SW480 (cell line): ENCODE measurements at regions not wholly inside any gene's neighbourhood (a gene's known extent, or its start where the extent isn't known, plus 50 kb on each side); places are given as distances from the start of the nearest gene placed in this dataset.
"Not testable (repeated sequence)": the region's sequence is repeated elsewhere in the genome, so short reads cannot be mapped to it uniquely, and the experiment has no call there.

ENCODE experiments used
- DNase-seq: peaks from one replicate; pipeline ENCODE4 v3.0.0-alpha.2; 2016; ENCODE audit warnings: low spot score

DNA sequence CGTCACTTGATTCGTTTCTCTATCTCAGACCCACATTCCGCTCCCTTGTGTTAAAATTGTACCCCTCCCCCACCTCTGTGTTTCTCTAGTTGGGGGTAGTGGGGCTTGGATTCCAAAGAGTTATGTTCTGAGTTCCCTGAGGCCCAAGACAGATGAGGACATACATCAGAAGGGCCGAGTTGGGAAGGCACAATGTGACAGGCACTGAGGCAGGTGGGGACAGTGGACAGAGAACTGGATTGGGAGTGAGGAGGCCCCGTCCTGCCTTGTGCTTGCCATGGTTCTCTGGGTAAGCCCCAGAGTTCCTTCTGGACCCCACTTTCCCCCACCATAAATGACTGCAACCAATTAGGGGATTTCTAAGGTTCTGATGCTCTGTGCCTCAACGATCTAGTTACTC is 80.5 kb upstream of the ETV3 start:
- no peak for DNase-seq

DNA sequence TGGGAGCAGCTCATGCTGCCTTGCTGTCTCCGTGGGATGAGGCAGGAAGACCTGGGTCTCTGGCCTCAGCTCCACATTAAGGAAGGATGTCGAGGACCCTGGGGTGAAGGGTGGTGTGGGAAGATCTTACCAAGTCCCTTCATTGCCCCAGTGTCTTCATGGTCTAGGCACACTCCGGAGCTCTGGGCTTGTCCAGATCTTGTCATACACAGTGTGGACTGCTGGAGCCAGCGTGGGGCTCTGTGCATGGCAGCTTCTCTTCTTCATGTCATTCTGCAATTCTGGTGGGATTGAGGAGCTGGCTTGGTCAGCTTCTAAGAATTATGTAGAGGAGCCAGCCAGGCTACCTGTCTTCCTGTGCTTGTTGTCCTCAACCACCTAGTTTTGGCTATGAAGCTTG is 79.3 kb upstream of the ETV3 start:
- DNase-seq, result no peak

DNA sequence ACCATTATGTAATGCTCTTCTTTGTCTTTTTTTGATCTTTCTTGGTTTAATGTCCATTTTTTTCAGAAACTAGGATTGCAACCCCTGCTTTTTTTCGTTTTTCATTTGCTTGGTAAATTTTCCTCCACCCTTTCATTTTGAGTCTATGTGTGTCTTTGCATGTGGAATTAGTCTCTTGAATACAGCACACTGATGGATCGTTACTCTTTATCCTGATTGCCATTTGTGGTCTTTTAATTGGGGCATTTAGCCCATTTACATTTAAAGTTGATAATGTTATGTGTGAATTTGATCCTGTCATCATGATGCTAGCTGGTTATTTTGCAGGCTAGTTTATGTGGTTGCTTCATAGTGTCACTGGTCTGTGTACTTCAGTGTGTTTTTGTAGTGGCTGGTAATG is 75.6 kb upstream of the ETV3 start:
- no peak for DNase-seq

DNA sequence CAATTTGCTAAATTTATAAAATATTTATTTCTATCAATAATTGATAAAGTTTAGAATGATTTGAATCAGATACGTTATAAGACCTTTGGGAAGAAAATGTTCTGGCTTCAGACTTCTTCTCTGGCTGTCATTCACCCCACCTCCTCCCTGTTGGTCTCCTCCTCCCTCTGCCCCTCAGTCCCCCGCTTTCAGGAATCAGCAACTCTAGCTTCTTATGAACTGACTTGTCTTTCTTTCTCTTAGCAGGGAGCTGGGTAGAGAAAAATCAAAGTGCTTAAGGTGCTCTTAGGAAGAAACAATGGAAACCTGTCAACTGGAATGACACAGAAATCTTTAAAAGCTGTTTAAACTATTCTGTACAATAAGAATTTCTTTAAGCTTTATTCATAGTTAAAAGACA is 71.3 kb upstream of the ETV3 start:
- no peak for DNase-seq

DNA sequence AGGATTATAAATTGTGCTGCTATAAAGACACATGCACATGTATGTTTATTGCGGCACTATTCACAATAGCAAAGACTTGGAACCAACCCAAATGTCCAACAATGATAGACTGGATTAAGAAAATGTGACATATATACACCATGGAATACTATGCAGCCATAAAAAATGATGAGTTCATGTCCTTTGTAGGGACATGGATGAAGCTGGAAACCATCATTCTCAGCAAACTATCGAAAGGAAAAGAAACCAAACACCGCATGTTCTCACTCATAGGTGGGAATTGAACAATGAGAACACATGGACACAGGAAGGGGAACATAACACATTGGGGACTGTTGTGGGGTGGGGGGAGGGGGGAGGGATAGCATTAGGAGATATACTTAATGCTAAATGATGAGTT is 67.8 kb upstream of the ETV3 start:
- not testable (repeated sequence) for DNase-seq

DNA sequence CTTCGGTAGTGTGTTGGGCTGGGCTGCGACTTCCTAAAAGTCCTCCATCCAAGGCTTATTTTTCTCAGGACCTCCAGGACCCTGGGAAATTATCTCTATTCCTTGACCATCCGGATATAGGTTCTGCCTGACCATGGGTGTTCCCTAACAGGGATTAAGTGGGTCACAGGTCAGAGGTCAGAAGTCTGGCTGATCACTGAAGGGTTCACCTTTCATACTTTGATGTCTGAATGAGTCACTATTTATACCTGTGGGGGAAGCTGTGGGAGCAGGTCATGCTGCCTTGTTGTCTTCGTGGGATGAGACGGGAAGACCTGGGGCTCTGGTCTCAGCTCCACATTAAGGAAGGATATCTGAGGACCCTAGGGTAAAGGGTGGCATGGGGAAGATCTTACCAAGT is 65.0 kb upstream of the ETV3 start:
- peak; percentile 9 for DNase-seq

DNA sequence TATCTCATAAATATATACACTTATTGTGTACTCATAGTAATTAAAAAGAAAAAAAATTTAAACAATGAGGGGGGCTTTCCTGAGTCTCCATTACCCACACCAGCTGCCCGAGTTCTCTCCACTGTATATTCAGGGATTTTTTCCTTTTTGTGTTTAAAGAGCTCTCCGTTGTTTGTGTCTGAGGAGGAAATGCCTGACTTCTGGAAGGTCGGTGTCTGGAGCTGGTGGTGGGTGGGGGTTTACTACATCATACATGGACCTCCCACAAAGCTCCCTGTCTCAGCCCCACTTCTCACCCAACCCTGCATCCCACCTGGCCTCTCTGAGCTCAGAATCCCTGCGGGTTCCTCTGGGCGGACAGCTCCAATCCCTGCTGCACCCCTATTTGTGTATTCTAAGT is 64.1 kb upstream of the ETV3 start:
- no peak for DNase-seq

DNA sequence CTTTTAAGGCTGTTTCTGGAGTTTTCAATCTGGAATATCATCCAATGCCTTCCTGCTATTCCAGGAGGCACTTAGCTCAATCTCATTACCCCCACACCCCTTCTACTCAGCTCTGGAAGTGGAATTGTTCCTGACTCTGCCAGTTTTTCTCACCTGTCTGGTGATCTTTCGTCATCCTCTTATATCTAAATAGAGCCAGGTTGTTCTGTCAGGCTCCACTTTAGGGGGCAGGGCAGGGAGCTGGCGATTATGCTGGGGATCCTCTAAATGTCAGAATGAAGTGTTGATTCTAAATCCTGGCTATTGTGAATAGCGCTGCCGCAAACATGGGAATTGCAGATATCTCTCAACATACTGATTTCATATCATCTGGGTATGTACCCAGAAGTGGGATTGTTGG is 63.6 kb upstream of the ETV3 start:
- no peak for DNase-seq

DNA sequence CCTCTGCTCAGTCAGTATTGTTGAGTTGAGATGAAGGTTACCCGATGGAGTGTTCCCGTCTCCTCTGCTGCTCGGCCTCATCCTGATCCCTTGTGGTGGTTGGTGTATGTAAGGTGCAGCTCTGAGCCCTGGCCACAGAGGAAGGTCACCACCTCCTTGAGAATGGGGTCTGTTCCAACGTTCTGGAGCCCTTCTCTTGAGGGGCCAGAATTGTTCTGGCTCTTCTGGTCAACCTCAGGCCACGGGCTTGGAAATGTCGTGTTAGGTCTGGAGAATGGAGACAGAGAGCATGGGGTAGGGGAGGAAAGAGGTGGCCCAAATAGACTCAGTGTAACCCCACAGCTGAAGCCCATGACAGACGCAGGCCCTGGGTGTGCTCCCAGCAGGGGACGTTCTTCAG is 62.3 kb upstream of the ETV3 start:
- DNase-seq, result no peak

DNA sequence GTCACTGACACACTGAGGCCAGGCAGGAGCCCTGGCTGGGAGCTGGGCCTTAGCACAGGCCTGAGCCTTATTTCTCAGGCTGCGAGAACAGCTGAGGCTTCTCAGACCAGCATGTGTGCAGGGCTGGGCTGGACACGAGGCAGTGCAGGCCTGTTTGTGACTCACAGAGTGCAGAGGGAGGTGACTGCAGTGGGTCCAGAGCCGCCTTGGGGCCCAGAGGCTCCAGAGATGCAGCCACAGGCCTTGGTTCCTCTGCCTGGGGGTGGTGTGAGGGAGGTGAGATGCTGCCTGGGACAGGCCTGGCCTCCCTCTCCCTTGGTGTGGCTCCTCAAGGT is 61.2 kb upstream of the ETV3 start:
- DNase-seq, result no peak

DNA sequence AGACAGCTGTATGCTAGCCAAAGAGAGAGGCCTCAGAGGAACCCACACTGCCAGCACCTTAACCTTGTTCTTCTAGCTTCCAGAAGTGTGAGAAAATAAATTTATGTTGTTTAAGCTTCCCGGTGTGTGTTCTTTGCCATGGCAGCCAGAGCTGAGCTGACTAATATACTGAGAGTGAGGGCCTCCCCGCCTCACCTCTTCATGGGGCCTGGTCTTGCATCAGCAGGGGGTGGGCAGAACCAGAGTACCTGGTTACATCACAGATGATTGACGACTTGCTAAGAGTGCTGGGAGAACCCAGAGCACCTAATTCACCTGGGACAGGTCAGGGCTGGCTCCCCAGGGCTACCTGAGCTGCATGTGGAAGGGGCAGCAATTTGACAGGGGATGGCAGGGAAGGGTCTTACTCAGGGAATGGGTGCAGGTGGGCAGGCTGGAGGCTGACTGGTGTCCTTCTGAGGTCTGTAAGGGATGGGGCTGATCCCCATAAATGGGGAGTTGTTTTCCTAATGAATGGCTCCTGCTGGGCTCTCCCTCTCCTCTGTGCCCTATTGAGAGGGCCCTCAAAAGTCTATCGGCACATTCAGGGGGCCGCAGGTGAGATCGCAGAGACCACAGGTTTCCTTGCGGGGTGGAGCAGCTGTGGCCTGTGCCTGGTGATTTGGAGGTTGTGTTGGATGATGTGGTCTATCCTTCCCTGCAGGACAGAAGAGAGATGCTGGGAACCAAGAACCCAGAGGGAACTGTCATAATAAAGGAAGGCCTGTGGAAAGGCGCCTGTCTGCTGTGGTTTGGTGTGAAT is 60.6 kb upstream of the ETV3 start:
- peak; percentile 59 for DNase-seq

DNA sequence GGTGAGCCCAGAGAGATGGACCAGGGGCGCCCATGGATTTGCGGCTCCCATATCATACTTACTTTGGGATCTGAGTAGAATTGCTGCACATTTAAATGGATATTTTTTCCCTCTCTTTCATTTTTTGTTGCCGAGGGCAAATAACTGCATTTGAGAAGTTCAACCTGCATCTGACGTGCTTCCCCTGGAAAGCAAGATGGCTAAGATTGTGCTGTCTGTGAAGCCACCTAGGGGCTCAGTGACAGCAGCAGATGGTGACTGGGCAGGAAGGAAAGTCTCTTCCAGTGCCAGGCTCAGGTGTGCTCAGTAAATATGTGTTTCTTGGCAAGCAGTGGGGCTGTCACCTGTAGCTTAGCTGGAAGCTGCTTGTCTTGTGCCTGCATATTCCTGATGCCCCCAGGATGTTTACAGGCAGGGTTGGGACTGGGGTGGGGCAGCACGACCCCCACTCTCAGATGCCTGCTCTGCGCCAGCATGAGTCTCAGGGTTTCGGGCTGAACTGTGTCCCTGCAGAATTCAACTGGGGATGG is 59.8 kb upstream of the ETV3 start:
- no peak for DNase-seq

DNA sequence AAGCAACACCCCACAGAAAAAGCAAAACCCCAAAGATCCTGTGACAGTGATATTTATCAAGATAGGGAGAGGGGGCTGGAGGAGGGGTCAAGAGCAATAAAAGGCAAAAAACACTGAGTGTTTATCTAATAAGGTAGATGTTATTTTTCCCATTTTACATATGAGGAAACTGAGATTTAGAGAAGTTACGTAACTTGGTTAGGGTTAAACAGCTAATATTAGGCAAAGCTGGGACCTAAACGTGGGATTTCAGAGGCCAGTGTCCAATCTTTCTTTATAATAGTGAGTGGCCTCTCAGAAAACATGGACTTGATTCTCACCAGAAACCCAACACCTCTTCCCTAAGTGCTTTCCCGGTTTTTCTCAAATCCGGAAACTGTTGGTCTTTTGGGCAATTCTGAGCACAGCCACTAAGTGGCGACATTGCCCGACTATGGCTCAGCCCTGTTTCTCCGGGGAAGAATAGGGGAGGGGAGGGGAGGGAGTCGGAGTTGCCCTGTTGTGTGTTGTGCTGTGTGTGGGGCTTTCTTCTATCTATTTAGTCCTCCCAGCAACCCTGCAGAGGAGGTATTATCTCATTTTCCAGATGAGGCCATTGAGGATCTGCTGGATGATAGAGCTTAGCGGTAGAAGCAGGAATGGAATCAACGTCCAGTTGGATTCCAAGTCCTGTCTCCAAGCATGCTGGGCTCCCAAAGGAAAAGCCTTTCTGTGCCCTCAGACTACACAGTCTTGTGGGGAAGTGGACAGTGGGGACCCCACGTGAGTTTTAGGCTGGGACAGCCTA is 58.7 kb upstream of the ETV3 start:
- DNase-seq, result not testable (repeated sequence)

DNA sequence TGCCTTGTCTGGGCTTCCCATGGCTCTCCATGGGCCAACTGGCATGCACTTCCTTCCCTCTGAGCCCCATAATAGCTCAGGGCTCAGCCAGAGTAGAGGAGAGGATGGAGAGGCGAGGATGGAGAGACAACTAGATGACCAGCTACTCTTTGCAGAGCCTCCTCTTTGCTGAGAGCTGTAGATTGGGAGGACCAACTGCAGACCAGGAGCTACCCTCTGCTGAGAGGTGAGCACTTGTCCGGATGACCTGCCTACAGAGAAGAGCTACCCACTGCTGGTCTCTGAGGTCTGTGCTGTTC is 58.0 kb upstream of the ETV3 start:
- no peak for DNase-seq

DNA sequence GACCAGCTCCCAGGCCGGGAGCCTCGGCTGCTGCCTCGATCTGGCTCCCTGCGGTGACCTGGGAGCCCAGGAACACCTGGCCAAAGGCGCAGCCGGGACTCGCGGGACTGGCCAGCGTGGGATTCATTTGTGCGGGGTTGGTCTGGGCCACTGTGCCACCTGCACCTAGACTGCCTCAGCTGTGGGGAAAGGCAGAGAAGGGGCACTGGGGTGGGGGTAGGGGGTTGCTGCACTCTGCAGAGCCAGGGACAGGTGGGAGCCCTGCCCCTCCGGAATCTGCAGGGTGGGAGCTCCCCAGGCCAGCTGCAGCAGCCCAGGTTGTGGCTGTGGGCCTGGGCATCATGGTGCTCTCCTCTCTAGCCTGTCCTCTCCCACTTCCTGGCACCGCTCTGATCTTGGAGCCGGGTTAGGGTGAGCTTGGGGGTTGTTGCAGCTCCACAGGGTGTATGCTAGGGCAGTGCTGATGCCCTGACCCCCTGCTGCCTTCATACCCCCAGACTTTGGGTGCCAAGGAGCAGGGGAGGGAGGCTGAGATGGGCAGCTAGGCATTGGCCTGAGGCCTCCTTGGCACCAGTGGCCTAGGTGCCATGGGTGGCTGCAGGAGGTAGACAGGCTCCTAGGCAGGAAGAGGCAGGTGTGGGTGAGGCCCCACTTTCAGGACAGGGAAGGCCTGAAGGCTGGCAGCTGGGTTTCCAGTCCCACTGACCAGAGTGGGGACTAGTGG is 57.5 kb upstream of the ETV3 start:
- DNase-seq, result no peak

DNA sequence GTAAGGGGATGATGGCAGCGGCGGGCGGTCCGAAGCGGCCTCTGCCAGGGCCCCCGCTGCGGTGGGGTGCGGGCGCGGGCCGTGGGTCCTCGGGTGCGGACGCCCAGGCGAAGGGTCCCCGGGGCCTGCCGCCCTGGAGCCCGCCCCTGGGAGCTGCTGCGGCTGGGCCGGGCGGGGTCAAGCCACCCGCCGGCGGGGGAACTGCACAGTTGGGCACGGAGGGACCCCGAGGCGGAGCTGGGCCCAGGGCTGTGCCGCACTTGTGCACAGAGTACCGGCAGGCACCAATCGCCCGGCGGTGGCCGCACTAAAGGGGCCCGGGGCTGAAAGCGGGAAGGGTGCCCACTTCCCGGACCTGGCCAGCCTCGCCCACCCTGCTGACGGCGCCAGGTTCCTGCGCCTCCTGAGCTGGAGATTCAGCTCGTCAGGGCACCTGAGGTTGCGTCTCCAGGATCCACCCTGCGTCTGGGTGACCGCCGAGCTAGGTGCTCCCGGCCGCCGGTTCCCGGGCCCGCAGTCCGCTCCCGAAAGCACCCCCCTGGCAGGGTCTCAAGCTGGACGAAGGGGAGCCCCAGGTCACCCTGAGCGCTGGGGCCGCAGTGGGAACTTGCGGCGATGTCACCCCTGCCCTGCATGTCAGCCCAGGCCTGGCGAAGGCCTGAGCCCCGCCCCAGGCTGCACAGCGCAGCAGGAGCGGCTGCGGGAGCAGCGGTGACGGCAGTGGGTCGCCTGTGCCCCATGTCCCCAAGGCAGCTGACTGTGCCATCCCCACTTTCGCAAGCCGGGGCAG is 56.7 kb upstream of the ETV3 start:
- no peak for DNase-seq

DNA sequence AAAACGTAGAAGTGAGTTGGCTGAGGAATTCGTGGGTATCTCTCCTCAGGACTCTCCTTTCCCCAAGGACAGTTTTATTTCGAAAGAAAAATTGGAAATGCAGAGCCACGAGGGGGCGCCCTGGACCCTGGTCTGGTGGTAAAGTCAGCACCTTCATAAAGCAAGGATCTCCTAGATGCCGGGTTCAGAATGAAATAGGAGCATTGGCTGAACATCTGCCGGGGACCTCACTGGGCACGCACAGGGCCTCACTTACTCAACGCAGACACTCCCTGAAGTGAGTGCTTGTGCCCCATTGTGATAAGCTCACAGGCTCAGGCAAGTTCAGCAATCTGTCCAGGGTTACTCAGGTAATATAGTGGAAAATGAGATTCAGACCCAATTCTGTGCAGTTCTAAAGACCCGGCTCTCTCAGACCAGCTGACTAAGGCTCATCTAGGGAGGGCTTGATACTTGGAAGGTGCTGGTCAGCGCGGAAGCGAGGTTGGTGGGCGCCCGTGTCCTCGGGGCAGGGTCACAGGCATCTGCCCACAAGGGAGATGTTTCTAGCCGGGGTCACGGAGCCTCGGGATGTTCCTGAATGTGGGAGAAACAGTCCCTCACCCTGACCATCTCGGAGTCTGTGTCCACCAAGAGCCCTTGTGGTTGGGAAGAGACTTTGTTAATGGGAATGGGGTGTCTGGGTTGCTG is 55.7 kb upstream of the ETV3 start:
- DNase-seq, result peak; percentile 71

DNA sequence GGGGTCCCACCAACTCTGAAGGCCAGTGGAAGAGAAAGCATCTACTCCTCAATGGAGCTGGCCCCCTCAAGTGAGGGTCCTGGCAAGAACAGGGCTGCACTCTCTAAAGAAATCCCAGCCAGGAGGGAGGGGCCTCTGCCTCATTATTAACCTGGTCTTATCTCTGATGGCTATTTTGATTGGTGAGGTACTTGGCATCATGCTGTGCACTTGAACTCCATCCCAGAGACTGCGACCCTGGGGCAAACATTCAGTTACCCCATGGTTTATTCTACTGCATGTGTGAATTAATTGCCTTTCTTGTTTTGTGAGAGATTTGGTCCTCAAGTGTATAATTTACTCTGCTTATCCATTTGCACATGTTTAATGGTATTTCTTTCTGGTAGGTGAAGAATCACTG is 55.0 kb upstream of the ETV3 start:
- no peak for DNase-seq

DNA sequence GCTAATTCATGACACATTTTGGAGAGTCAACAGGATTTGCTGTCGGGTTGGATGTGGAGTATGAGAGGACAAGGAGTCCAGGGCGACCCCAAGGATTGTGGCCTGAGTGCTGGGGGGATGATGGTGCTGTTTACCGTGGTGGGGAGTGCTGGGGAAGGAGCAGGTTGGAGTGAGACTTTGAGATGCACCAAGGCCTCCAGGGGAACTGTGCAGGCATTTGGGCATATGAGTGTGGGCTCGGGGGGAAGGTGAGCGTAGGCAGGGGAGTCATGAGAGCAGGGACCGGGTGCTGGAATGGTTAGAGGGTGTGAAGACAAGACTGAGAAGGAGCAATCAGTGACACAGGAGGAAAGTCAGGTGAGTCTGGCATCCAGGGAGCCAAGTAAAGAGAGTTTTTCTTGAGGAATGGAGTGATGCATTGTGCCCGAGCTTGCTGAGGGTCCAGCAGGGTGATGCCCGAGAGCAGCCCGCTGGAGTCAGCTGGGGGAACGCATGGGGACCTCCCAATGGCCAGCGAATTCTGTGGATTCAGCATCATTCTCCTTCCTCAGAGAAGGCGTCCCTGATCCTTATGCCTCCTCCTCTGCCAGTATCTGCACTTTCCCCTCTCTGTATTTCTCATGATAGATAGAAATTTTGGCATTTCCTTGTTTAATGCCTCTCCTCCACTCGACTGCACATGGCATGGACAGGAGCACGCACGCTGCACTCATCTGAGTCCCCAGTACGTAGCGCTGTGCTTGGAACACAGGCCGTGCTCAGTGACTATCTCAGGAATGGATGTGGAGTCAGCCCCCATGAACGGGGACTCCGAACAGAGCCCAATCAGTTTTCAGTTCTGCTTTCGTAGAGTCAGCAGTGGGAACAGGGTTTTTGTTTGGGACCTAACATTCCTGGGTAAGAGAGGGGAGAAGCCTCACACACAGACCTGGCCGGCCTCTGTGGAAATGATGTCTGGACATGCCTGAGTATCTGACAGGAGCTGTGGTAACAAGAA is 52.1 kb upstream of the ETV3 start:
- no peak for DNase-seq

DNA sequence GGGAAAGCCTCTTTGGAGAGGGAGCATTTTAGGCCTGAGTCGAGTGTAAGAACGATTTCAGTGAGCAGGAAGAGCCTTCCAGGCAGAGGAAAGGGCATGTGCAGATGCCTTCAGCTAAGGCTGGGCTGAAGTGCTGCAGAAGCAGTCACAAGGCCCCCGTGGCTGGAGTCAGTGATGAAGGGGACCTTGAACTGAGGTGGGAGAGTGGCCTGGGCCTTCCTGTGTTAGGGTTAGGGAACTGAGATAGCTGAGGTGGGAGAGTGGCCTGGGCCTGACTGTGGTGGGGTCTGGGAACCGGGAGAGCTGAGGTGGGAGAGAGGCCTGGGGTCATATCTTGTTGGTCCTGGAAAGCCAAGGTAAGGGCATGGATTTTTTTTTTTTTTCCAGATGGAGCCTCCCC is 50.9 kb upstream of the ETV3 start:
- no peak for DNase-seq
